Erythroblast (primary cell): ENCODE measurements at regions not wholly inside any gene's neighbourhood (a gene's known extent, or its start where the extent isn't known, plus 50 kb on each side); places are given as distances from the start of the nearest gene placed in this dataset.

ENCODE experiments used
- GATA1 ChIP-seq: IDR thresholded peaks from 2 replicates; pipeline ENCODE4 v1.6.1; 2011; ENCODE audit warnings: low read depth, mild to moderate bottlenecking, control low read depth, low read length, moderate library complexity
- POLR2A ChIP-seq: IDR thresholded peaks from 2 replicates; pipeline ENCODE4 v1.6.1; 2011; ENCODE audit warnings: mild to moderate bottlenecking, low read length

DNA sequence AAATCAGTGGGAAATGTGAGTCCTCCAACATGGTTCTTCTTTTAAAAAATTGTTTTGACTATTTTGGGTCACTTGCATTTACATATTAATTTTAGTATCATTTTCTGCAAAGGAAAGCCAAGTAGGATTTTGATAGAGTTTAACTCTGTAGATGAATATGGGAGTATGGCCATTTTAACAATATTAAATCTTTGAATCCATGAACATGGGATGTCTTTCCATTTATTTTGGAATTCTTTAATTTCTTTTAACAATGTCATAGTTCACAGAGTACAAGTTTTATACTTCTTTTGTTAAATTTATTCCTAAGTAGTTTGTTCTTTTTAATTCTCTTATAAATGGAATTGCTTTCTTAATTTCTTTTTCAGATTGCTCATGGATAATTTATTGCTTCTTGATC is 56.5 kb upstream of the ARMC2 start:
- TF ChIP-seq POLR2A, result no peak
- no peak for TF ChIP-seq GATA1
